Nephron (organoid): ENCODE measurements at regions not wholly inside any gene's neighbourhood (a gene's known extent, or its start where the extent isn't known, plus 50 kb on each side); places are given as distances from the start of the nearest gene placed in this dataset.

Source experiments
- H3K27ac Mint-ChIP-seq, 3 experiments: 2 replicates each; pipeline ENCODE4 v1.8.0; 2020; ENCODE audit warnings: mixed read lengths in 3 of 3, mild to moderate bottlenecking in 2 of 3, moderate library complexity in 1 of 3
- H3K27me3 Mint-ChIP-seq: 2 replicates; pipeline ENCODE4 v1.8.0; 2021; ENCODE audit warnings: low read depth, mild to moderate bottlenecking, moderate library complexity, mixed read lengths
- H3K36me3 Mint-ChIP-seq: 2 replicates; pipeline ENCODE4 v1.8.0; 2020; ENCODE audit warnings: low read depth, mixed read lengths
- H3K4me1 Mint-ChIP-seq: 2 replicates; pipeline ENCODE4 v1.8.0; 2020; ENCODE audit warnings: mixed read lengths
- H3K4me3 Mint-ChIP-seq, 3 experiments: 2 replicates each; pipeline ENCODE4 v1.8.0; 2020; ENCODE audit warnings: mild to moderate bottlenecking in 3 of 3, mixed read lengths in 3 of 3, moderate library complexity in 2 of 3
- H3K9me3 Mint-ChIP-seq: 2 replicates; pipeline ENCODE4 v1.8.0; 2020; ENCODE audit warnings: mixed read lengths
- TF ChIP-seq, protein P1 (sequence below), 3 experiments: fragments of 200-600 bp; sonication (generic); IDR thresholded peaks; one replicate each; pipeline ENCODE4 v1.5.0; 2021; ENCODE audit warnings: antibody characterized with exemption in 3 of 3; ENCODE audit not compliant: unreplicated experiment in 3 of 3

DNA sequence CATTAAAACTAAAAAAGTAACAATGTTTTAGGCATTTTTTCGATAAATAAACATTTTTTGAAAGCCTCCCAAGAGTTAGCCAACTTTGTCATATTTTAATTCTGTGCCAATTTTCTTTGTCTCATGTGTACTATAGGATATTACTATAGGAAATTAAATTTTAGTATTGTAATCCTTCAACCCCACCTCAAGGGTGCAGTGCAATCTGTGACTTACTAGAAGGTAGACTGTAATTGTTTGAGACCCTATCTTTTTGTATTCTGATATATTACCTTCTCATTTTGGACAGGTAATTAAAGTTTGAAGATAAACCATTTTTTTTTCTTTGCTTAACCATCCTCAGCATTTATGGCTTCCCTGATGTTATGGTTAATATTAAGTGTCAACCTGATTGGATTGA, 457.8 kb downstream of the PCDH20 start:
- no peaks in the 10 kb centered on the region for H3K4me1 Mint-ChIP-seq
- no peaks in the 10 kb centered on the region for H3K27me3 Mint-ChIP-seq
- H3K27ac Mint-ChIP-seq = no peak overlapping the region
- TF ChIP-seq, protein P1, sequence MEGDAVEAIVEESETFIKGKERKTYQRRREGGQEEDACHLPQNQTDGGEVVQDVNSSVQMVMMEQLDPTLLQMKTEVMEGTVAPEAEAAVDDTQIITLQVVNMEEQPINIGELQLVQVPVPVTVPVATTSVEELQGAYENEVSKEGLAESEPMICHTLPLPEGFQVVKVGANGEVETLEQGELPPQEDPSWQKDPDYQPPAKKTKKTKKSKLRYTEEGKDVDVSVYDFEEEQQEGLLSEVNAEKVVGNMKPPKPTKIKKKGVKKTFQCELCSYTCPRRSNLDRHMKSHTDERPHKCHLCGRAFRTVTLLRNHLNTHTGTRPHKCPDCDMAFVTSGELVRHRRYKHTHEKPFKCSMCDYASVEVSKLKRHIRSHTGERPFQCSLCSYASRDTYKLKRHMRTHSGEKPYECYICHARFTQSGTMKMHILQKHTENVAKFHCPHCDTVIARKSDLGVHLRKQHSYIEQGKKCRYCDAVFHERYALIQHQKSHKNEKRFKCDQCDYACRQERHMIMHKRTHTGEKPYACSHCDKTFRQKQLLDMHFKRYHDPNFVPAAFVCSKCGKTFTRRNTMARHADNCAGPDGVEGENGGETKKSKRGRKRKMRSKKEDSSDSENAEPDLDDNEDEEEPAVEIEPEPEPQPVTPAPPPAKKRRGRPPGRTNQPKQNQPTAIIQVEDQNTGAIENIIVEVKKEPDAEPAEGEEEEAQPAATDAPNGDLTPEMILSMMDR (IDR thresholded peaks at IDR 0.05; ENCODE audit: unreplicated experiment in 3 of 3) = no peak
- H3K9me3 Mint-ChIP-seq = no peaks in the 10 kb centered on the region
- H3K4me3 Mint-ChIP-seq = no peak overlapping the region
- H3K36me3 Mint-ChIP-seq = no peaks in the 10 kb centered on the region

DNA sequence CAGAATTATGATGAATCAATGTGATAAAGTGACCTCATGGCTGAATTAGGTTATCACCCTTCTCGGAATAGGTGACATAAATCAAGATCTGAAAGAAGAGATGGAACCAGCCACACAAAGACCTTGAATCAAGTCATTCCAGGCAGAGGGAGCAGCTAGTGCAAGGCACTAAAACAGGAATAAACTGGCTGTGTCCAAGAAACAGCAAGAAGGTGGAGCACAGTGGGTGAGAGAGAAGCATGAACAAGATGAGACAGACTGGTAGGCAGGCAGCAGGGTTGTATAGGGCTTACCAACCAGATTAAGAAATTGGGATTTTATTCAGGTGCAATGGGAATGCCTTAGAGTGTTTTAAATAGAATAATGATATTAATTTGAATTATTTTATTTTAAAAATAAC, 470.3 kb downstream of the PCDH20 start:
- no peaks in the 10 kb centered on the region for H3K4me1 Mint-ChIP-seq
- peaks cover 2% of the 10 kb centered on the region for H3K9me3 Mint-ChIP-seq
- no peaks in the 10 kb centered on the region for H3K27me3 Mint-ChIP-seq
- TF ChIP-seq, protein P1 (IDR thresholded peaks at IDR 0.05; ENCODE audit: unreplicated experiment in 3 of 3) = no peak
- no peak overlapping the region for H3K27ac Mint-ChIP-seq
- no peaks in the 10 kb centered on the region for H3K36me3 Mint-ChIP-seq
- H3K4me3 Mint-ChIP-seq = no peak overlapping the region

DNA sequence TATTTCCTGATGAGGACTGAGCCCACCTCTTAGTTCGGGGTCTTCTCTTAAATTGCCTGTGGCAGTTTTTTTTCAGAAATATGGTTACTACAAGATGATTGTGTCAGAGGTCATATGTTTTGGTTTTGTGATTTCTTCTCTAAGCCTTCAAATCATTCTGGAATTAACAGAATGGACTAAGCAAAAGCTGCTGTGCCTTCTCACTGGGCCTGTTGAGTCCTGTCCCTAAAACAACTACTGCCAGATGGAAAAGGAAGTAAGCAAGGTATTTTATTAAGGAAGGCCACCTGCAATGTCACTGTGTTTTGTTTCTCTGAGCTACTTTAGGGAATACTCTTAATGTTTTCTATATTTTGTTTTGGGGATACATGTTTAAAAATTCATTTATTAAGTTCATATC, 470.8 kb downstream of the PCDH20 start:
- peaks cover 2% of the 10 kb centered on the region for H3K9me3 Mint-ChIP-seq

DNA sequence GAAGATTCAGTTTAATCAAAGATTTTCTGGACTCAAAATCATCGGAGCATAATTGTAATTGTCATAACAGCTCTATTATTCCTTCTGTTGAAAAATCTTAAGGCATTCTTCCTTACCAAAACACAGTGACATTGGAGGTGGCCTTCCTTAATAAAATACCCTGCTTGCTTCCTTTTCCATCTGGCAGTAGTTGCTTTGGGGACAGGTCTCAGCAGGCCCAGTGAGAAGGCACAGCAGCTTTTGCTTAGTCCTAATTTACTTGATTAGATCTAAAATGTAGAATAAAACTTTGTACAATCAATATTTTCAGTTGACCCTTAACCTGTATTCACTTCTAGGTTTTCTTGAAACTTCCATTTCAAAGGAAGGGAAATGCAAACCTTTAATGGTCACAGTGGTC, 471.6 kb downstream of the PCDH20 start:
- peaks cover 2% of the 10 kb centered on the region for H3K9me3 Mint-ChIP-seq
- no peak overlapping the region for H3K4me3 Mint-ChIP-seq
- H3K4me1 Mint-ChIP-seq = no peaks in the 10 kb centered on the region
- TF ChIP-seq, protein P1 (IDR thresholded peaks at IDR 0.05; ENCODE audit: unreplicated experiment in 3 of 3) = no peak
- no peaks in the 10 kb centered on the region for H3K36me3 Mint-ChIP-seq
- no peaks in the 10 kb centered on the region for H3K27me3 Mint-ChIP-seq
- no peak overlapping the region for H3K27ac Mint-ChIP-seq

More for the DNA sequence above, 470.8 kb downstream of the PCDH20 start:
- no peak overlapping the region for H3K4me3 Mint-ChIP-seq
- no peaks in the 10 kb centered on the region for H3K36me3 Mint-ChIP-seq
- TF ChIP-seq, protein P1 (IDR thresholded peaks at IDR 0.05; ENCODE audit: unreplicated experiment in 3 of 3) = no peak
- H3K27ac Mint-ChIP-seq = no peak overlapping the region
- H3K27me3 Mint-ChIP-seq = no peaks in the 10 kb centered on the region
- H3K4me1 Mint-ChIP-seq = no peaks in the 10 kb centered on the region

DNA sequence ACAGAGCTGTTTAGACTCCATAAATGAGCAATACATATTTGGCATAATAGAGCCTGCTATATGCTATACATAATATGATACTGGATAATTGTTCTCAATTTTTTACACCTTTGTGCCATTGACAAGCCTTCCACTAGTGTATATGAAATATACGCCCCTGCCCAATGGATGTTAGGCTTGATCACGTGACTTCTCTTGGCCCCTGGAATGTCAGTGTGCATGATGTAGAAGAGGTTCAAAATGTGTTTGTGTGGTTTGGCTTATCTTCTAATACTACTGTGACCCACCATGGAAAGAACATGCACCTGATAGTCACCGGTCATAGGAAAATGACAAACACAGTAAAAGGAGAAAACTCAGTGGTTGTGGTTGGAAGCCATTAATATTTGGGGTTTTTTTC, 479.4 kb downstream of the PCDH20 start:
- peaks cover 3% of the 10 kb centered on the region for H3K27me3 Mint-ChIP-seq
- TF ChIP-seq, protein P1 (IDR thresholded peaks at IDR 0.05; ENCODE audit: unreplicated experiment in 3 of 3) = no peak
- H3K9me3 Mint-ChIP-seq = peaks cover 3% of the 10 kb centered on the region
- H3K4me3 Mint-ChIP-seq = no peak overlapping the region
- no peaks in the 10 kb centered on the region for H3K36me3 Mint-ChIP-seq
- H3K4me1 Mint-ChIP-seq = no peaks in the 10 kb centered on the region
- H3K27ac Mint-ChIP-seq = no peak overlapping the region

DNA sequence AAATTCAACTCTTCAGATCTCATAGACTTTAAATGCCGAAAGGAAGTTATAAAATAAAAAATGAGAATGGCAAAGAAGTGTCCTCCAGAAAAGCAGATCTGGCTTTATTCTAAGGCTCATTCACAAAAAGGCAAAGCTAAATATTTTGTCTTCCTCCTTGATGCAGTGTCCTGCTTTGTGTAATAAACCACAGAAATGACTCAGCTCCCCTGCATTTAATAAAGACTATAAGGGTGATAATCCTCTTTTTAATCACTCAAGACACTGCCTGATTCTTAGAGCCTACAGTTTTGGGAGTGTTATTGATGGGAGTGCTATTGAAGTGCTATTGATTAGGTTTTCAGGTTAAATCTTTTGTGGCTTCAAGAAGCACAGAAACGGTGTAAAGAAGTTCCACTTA, 482.0 kb downstream of the PCDH20 start:
- no peak overlapping the region for H3K4me3 Mint-ChIP-seq
- peaks cover 3% of the 10 kb centered on the region for H3K27me3 Mint-ChIP-seq
- TF ChIP-seq, protein P1 (IDR thresholded peaks at IDR 0.05; ENCODE audit: unreplicated experiment in 3 of 3) = no peak
- no peaks in the 10 kb centered on the region for H3K36me3 Mint-ChIP-seq
- H3K4me1 Mint-ChIP-seq = no peaks in the 10 kb centered on the region
- peaks cover 3% of the 10 kb centered on the region for H3K9me3 Mint-ChIP-seq
- H3K27ac Mint-ChIP-seq = no peak overlapping the region
